ENCODE measurements at regions not wholly inside any gene's neighbourhood (a gene's known extent, or its start where the extent isn't known, plus 50 kb on each side); places are given as distances from the start of the nearest gene placed in this dataset.

GRCh38 chr4:138053641-138054301, 188.4 kb downstream of the SLC7A11 start:
- Histone ChIP-seq H3K4me3 (ENCODE audit: low read depth, low read length) (peak overlapping the region; percentile 38), H3K27me3 (ENCODE audit: control insufficient read depth, insufficient read depth, low read length) (no peaks in the 10 kb centered on the region), H3K27ac (ENCODE audit: low read depth, low read length) (peak overlapping the region; percentile 68), H3K9me3 (ENCODE audit: control insufficient read depth, insufficient read depth, low read length) (no peaks in the 10 kb centered on the region)
- ChIA-PET CTCF (interaction anchor here (0.6 to 3.2 kb wide), 5 partner anchors 13 to 628 kb away, joined by 3 to 18 read pairs (median 4); no protein-coding TSS in a partner anchor), POLR2A (interaction anchor here (0.9 to 1.2 kb wide), 3 partner anchors 9 to 354 kb away, joined by 3 to 12 read pairs (median 3); no protein-coding TSS in a partner anchor)
- TF ChIP-seq, protein P1, sequence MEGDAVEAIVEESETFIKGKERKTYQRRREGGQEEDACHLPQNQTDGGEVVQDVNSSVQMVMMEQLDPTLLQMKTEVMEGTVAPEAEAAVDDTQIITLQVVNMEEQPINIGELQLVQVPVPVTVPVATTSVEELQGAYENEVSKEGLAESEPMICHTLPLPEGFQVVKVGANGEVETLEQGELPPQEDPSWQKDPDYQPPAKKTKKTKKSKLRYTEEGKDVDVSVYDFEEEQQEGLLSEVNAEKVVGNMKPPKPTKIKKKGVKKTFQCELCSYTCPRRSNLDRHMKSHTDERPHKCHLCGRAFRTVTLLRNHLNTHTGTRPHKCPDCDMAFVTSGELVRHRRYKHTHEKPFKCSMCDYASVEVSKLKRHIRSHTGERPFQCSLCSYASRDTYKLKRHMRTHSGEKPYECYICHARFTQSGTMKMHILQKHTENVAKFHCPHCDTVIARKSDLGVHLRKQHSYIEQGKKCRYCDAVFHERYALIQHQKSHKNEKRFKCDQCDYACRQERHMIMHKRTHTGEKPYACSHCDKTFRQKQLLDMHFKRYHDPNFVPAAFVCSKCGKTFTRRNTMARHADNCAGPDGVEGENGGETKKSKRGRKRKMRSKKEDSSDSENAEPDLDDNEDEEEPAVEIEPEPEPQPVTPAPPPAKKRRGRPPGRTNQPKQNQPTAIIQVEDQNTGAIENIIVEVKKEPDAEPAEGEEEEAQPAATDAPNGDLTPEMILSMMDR (IDR thresholded peaks at IDR 0.05; ENCODE audit: low read depth, low read length), result no peak
- DNase-seq (ENCODE audit: low read depth, low spot score), result peak; percentile 68

DNA sequence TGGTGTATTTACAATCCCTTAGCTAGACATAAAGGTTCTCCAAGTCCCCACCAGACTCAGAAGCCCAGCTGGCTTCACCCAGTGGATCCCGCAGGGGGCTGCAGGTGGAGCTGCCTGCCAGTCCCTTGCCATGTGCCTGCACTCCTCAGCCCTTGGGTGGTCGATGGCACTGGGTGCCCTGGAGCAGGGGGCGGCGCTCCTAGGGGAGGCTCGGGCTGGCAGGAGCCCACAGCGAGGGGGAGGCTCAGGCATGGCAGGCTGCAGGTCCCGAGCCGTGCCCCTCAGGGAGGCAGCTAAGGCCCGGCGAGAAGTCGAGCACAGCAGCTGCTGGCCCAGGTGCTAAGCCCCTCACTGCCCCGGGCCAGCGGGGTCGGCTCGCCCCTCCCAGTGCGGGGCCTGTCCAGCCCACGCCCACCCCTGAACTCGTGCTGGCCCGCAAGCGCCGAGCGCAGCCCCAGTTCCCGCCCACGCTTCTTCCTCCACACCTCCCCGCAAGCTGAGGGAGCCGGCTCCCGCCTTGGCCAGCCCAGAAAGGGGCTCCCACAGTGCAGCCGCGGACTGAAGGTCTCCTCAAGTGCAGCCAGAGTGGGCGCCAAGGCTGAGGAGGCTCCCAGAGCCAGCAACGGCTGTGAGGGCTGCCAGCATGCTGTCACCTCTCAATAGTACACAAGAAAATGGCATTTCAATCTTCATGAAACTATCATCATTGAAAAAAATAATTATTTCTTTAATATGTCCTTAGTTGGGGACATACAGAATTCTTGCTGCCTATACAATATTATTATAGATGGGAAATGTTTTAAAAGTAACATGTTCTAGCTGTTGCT, 189.1 kb downstream of the SLC7A11 start:
- no peaks in the 10 kb centered on the region for H3K27me3 ChIP-seq (ENCODE audit: control insufficient read depth, insufficient read depth, low read length)
- ChIA-PET POLR2A (interaction anchor here (0.7 to 1.2 kb wide), 4 partner anchors 10 to 353 kb away, joined by 3 to 12 read pairs (median 3); no protein-coding TSS in a partner anchor), CTCF (interaction anchor here (0.6 to 3.2 kb wide), 5 partner anchors 12 to 38 kb away, joined by 3 to 18 read pairs (median 3); no protein-coding TSS in a partner anchor)
- no peak for DNase-seq (ENCODE audit: low read depth, low spot score)
- peak overlapping the region; percentile 77 for H3K27ac ChIP-seq (ENCODE audit: low read depth, low read length)
- TF ChIP-seq, protein P1 (IDR thresholded peaks at IDR 0.05; ENCODE audit: low read depth, low read length), result no peak
- H3K9me3 ChIP-seq (ENCODE audit: control insufficient read depth, insufficient read depth, low read length), result no peaks in the 10 kb centered on the region
- H3K4me3 ChIP-seq (ENCODE audit: low read depth, low read length), result no peak overlapping the region

GRCh38 chr4:138051157-138051556, 191.0 kb downstream of the SLC7A11 start:
- Histone ChIP-seq H3K9me3 (ENCODE audit: control insufficient read depth, insufficient read depth, low read length) (no peaks in the 10 kb centered on the region), H3K27me3 (ENCODE audit: control insufficient read depth, insufficient read depth, low read length) (no peaks in the 10 kb centered on the region), H3K4me3 (ENCODE audit: low read depth, low read length) (no peak overlapping the region), H3K27ac (ENCODE audit: low read depth, low read length) (no peak overlapping the region)
- ChIA-PET CTCF (interaction anchor here (1.4 to 2.3 kb wide), 2 partner anchors 16 to 39 kb away, joined by 4 to 8 read pairs; no protein-coding TSS in a partner anchor), POLR2A (interaction anchor here (1.4 kb wide), 1 partner anchor 12 kb away, joined by 3 read pairs; no protein-coding TSS in a partner anchor)
- TF ChIP-seq, protein P1 (IDR thresholded peaks at IDR 0.05; ENCODE audit: low read depth, low read length), result no peak
- DNase-seq (ENCODE audit: low read depth, low spot score), result no peak

DNA sequence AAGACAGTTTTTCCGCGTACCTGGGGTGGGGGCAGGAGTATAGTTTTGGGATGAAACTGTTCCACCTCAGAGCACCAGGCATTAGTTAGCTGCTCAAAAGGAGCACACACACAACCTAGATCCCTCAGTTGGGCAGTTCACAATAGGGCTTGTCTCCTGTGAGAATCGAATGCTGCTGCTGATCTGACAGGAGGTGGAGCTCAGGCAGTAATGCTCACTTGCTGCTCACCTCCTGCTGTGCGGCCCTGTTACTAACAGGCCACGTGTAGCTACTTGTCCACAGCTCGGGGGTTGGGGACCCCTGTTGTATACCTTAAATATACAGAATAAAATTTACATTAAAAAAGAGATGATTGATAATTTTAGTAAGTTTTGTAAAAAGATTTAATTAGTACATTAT, 191.5 kb downstream of the SLC7A11 start:
- CTCF ChIA-PET, result interaction anchor here (1.4 to 2.3 kb wide), 2 partner anchors 15 to 40 kb away, joined by 4 to 8 read pairs; no protein-coding TSS in a partner anchor
- Histone ChIP-seq H3K27me3 (ENCODE audit: control insufficient read depth, insufficient read depth, low read length) (no peaks in the 10 kb centered on the region), H3K9me3 (ENCODE audit: control insufficient read depth, insufficient read depth, low read length) (no peaks in the 10 kb centered on the region), H3K27ac (ENCODE audit: low read depth, low read length) (no peak overlapping the region), H3K4me3 (ENCODE audit: low read depth, low read length) (no peak overlapping the region)
- POLR2A ChIA-PET, result interaction anchor here (1.4 kb wide), 1 partner anchor 12 kb away, joined by 3 read pairs; no protein-coding TSS in a partner anchor
- TF ChIP-seq, protein P1 (IDR thresholded peaks at IDR 0.05; ENCODE audit: low read depth, low read length), result no peak
- DNase-seq (ENCODE audit: low read depth, low spot score), result no peak
